ENCODE measurements at regions not wholly inside any gene's neighbourhood (a gene's known extent, or its start where the extent isn't known, plus 50 kb on each side); places are given as distances from the start of the nearest gene placed in this dataset.

DNA sequence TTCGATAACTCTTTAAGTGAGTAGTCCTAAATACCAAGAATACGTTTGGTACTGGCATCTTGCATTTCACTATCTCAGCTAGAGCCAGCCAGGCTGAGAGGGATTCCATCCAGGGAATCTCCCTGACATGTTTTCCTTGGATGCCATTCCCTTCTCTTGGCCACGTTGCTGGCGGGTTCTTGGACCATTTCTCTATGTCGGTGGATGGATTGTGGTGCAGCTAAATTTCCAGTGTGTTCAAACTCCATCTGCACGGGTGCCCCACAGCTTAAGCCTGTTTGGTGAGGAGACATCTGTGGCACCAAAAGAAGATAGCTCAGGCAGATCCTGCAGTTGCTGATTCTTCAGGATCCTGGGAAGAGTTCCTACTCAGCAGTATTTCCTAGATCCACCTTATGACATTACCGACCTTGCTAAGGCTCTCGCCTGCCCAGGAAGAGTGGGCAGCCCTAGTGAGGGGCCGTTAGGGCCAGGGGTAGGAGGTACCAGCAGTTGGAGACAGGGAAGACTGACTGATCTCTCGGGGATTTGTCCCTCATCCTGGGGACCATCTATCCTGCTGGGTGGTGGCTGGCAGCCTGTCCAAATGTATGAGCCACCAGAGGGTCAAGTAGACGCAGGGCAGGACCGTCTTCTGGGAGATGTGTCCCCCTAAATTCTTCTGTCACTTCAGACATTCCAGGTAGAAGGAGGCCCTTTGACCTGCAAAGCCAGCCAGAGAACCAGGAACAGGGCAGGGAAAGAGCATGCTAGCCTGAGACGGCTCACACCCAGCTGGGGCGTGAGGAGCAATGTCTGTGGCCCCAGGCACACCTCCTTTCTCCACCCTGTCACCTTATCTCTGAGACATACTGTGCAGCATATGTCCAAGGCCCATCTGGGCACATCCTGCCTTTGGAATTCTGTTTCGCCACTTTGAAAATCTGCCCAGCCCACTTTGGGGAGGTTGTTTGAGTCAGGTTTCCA, 72.6 kb upstream of the CAPRIN2 start:
- DNase-seq, result no peak

DNA sequence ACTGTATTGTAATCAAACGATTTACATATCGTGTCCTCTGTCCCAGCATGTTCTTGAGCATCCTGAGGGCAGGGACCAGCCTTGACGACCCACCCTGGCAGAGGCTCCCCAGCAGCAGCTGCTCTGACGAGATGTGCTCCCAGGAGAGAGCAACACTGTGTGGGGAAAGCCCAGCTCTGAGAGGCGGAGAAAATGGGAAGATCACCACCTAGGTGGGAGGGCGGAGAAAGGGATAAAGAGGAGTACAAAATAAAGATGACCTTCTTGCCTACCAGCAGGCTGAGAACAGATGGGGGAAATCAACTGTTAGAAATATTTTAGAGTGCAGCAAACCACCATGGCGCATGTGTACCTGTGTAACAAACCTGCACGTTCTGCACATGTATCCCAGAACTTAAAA, 71.5 kb upstream of the CAPRIN2 start:
- DNase-seq, result no peak

DNA sequence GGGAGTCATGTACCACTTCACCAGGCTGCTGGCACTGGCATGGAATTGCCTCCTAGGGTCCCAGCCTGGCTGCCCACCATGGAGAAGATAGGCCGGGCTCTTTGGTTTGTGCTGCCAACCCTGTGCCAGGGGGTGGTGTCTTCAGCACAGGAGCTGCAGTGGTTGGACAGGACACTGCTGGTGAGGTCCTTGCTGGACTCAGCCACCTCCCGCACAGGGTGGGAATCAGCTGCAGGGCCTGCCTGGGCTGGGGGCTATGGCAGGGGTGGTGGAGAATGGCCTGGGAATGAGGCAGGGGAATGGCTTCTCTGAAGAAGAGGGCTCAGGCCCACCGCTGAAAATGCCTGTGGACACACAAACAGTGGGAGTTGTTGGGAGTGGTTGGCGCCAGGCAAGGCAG, 70.6 kb upstream of the CAPRIN2 start:
- no peak for DNase-seq

DNA sequence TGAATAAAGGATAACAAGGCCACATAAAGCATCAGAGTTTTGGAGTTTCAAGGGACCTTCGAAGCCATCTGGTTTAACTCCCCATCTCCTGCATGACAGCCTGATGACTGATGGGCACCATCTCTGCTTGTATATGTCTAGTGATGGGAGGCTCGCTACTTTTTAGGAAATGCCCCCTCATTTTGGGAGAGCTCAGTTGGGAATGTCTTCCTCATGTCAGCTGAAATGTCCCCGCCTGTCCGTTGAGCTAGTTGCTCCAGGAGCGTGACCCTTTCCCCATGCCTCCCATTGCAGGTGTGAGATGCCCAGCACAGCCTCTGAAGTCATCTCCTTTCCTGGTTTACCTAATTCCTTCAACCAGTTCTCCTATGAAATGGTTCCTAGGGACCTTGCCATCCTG, 69.6 kb upstream of the CAPRIN2 start:
- no peak for DNase-seq

DNA sequence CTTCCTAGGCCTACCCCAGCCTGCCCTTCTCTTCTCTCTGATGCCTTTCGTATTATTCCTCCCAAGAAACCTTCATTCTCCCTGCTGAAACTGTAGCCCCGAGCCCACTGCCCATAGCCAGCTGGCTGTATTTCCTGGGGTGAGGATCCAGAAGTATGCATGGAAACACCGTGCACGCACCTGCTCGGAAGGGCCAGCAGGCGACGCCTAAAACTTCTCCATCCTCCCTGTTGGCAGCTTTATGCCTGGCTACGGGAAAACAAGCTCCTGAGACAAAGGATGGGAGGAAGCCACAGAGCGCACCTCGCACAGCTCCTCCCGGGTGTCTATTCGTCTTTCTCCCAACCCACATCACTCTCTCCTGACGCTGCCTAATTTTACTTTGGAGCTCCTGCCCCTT, 69.0 kb upstream of the CAPRIN2 start:
- no peak for DNase-seq

DNA sequence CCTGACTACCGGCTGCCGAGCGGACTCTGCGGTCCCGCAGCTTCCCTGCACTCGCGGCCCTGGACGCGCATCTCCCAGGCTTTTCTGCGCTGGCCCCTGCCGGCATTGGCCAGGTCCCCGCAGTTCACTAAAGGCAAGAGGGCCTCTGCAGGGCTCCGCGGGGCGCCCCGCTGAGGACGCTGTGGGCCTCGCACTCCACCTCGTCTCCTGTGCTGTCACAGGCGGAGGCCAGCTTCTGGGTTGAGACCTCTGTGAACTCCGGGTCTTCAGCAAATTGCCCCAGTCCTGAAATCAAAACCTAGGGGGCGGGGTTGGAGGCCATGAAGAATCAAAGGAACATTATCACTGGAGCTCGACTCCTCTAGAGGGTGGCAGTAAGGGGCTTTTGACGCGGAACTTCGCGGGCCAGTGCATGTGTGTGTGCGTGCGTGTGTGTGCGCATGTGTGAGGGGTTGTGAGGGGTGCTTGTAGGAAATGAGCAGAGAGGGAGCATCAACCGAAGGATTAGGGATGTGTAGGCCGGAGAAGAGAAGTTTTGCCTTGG, 68.5 kb upstream of the CAPRIN2 start:
- peak; percentile 6 for DNase-seq

GRCh38 chr12:30822385-30823155, 67.8 kb upstream of the CAPRIN2 start:
- peak; percentile 12 for DNase-seq

GRCh38 chr12:30820406-30820946, 65.7 kb upstream of the CAPRIN2 start:
- no peak for DNase-seq

- DNase-seq, result no peak
Observed at GRCh38 chr12:30818562-30818961, 63.8 kb upstream of the CAPRIN2 start.

- DNase-seq, result no peak
Observed at GRCh38 chr12:30816742-30817465, 62.2 kb upstream of the CAPRIN2 start.

GRCh38 chr12:30814295-30814655, 59.5 kb upstream of the CAPRIN2 start:
- DNase-seq, result no peak

DNA sequence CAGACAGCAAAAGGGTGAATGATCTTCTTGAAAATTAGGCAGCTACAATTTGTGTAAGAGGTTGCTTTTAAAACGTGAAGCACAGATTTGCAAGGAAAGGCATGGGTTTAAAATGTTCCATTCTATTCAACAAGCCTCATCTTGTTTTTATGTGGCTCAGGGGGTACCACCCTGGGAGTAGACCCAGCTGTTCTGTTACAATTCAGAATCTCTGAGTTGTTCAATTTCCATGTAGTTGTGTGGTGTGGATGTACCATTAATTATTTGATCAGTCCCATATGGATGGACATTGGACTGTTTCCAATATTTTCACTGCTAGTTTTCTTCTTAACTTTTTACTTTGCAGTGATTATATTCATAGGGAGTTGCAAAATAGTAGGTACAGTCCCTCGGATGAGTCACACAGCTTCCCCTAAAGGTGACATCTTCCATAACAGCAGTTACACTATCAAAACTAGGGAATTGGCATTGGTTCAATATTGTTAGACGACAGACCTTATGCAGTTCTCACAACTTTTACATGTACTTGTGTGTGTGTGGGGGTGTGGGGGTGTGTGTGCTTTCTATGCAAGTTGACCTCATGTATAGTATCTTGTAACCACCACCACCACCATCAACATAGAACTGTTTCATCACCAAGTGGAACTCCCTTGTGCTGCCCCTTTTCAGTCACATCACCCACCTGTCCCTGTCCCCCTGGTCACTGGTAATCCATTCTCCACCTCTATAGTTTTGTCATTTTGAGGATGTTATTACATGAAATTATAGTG, 59.0 kb upstream of the CAPRIN2 start:
- no peak for DNase-seq

DNA sequence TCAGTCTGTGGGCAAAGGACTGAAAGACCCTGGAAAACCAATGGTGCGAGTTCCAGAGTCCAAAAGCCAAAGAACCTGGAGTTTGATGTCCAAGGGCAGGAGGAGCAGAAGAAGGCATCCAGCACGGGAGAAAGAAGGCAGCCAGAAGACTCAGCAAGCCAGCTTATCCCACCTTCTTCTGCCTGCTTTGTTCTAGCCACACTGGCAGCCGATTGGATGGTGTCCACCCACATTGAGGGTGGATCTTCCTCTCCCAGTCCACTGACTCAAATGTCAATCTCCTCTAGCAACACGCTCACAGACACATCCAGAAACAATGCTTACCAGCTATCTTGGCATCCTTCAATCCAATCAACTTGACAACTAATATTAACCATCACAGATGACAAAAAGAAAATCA, 57.2 kb upstream of the CAPRIN2 start:
- DNase-seq, result no peak

- no peak for DNase-seq
Observed at GRCh38 chr12:30810918-30811317, 56.2 kb upstream of the CAPRIN2 start.

GRCh38 chr12:30807695-30808034, 52.9 kb upstream of the CAPRIN2 start:
- no peak for DNase-seq

DNA sequence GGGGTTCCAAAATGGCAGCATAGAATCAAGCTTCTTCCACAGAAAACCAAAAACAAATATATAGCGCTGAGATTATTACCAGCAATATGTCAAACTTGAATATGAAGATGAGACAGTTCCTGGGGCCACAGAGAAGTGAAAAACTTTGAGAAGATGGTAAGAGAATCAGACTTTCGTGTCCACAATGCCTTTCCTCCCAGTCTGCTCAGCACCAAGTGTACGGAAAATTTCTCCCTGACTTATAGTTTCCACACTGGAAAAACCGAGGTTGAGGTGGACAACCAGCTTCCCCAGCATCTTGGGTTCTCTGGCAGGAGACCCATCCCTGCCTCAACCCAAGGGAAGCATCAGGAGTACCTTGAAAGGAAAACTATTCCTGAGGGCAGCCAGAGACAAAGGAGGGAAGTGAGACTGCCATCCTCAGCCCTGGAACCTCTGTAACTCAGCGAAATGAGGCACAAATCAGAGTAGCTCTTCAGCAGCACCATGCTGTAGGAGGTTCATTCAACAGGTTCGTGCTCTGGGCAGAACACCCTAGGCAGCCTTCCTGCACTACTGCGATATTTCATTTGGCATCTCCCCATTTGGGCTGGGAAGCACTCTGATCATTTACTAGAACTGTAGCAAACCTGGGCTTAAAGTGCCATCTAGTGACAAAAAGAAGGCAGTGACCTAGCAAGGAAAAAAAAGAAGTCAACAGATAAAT, 52.4 kb upstream of the CAPRIN2 start:
- DNase-seq, result peak; percentile 68

- no peak for DNase-seq
Observed at GRCh38 chr12:30805959-30806358, 51.2 kb upstream of the CAPRIN2 start.
